HEK293T (cell line): ENCODE measurements at regions not wholly inside any gene's neighbourhood (a gene's known extent, or its start where the extent isn't known, plus 50 kb on each side); places are given as distances from the start of the nearest gene placed in this dataset.
A peak's percentile ranks its signal among the peaks of the same experiment; 100 is the strongest.

Experiments used
- CTCF ChIA-PET: fragments of 350-600 bp; formaldehyde crosslinking; extraction: SDS; loops from one replicate; lab custom pipeline; 2021; ENCODE audit warnings: antibody characterized with exemption, inconsistent platforms; lab: Yijun Ruan, JAX
- POLR2A ChIA-PET: fragments of 350-600 bp; formaldehyde crosslinking; extraction: SDS; loops from one replicate; lab custom pipeline; 2020; ENCODE audit warnings: antibody characterized with exemption, inconsistent platforms; lab: Yijun Ruan, JAX
- DNase-seq: peaks from one replicate; pipeline ENCODE4 v3.0.0; 2012; ENCODE audit warnings: mixed read lengths; ENCODE audit errors: extremely low spot score
- ARNT ChIP-seq: fragments of 450-650 bp; IDR thresholded peaks from 2 replicates; pipeline ENCODE4 v1.6.1; 2017; ENCODE audit warnings: mild to moderate bottlenecking
- BHLHE40 ChIP-seq: fragments of 450-650 bp; IDR thresholded peaks from 2 replicates; pipeline ENCODE4 v1.6.1; 2016; ENCODE audit warnings: mild to moderate bottlenecking, moderate library complexity, borderline replicate concordance
- CTBP1 ChIP-seq: fragments of 450-650 bp; IDR thresholded peaks from 2 replicates; pipeline ENCODE4 v1.6.1; 2016; ENCODE audit warnings: borderline replicate concordance
- ELF4 ChIP-seq: fragments of 450-650 bp; IDR thresholded peaks from 2 replicates; pipeline ENCODE4 v1.6.1; 2017; ENCODE audit warnings: antibody characterized with exemption
- FOXA1 ChIP-seq: fragments of 450-650 bp; IDR thresholded peaks from 2 replicates; pipeline ENCODE4 v1.6.1; 2016; ENCODE audit warnings: mild to moderate bottlenecking
- FOXK2 ChIP-seq: fragments of 450-650 bp; IDR thresholded peaks from 2 replicates; pipeline ENCODE4 v1.6.1; 2016; ENCODE audit warnings: mild to moderate bottlenecking
- FOXM1 ChIP-seq: fragments of 450-650 bp; IDR thresholded peaks from 2 replicates; pipeline ENCODE4 v1.6.1; 2017; ENCODE audit warnings: mild to moderate bottlenecking, borderline replicate concordance
- HDGF ChIP-seq: fragments of 450-650 bp; IDR thresholded peaks from 2 replicates; pipeline ENCODE4 v1.6.1; 2017; ENCODE audit warnings: antibody characterized with exemption, borderline replicate concordance
- L3MBTL2 ChIP-seq: fragments of 450-650 bp; conservative IDR thresholded peaks from 2 replicates; pipeline ENCODE4 v1.6.1; 2016; ENCODE audit warnings: mild to moderate bottlenecking
- LEF1 ChIP-seq: fragments of 450-650 bp; IDR thresholded peaks from 2 replicates; pipeline ENCODE4 v1.6.1; 2017; ENCODE audit warnings: mild to moderate bottlenecking, borderline replicate concordance
- NFRKB ChIP-seq: fragments of 450-650 bp; IDR thresholded peaks from 2 replicates; pipeline ENCODE4 v1.6.1; 2016; ENCODE audit warnings: mild to moderate bottlenecking, moderate library complexity
- SP1 ChIP-seq: fragments of 450-650 bp; IDR thresholded peaks from 2 replicates; pipeline ENCODE4 v1.6.1; 2017
- SUZ12 ChIP-seq: fragments of 450-650 bp; IDR thresholded peaks from 2 replicates; pipeline ENCODE4 v1.6.1; 2016; ENCODE audit warnings: mild to moderate bottlenecking
- TARDBP ChIP-seq: fragments of 450-650 bp; IDR thresholded peaks from 2 replicates; pipeline ENCODE4 v1.6.1; 2016
- ZNF384 ChIP-seq: fragments of 450-650 bp; IDR thresholded peaks from 2 replicates; pipeline ENCODE4 v1.6.1; 2016
- TF ChIP-seq, protein P1 (sequence below): fragments of 450-650 bp; IDR thresholded peaks from 2 replicates; pipeline ENCODE4 v1.6.1; 2016

GRCh38 chr9:129496473-129497004 lies 124.4 kb downstream of the C9orf50 start:
- TF ChIP-seq CTBP1 (peak; percentile 5; the same call in 1 of the 2 replicates), L3MBTL2 (peak; percentile 85), SUZ12 (no peak)
- ChIA-PET CTCF (no interaction called here), POLR2A (interaction anchor here (0.7 to 3.1 kb wide), 17 partner anchors 10 to 323 kb away, joined by 3 to 35 read pairs (median 4); partner anchors contain the start of gene IER5L)
- DNase-seq, result peak; percentile 70

GRCh38 chr9:129495620-129496472 lies 125.1 kb downstream of the C9orf50 start:
- ChIA-PET POLR2A (interaction anchor here (0.6 to 3.1 kb wide), 20 partner anchors 9 to 322 kb away, joined by 3 to 35 read pairs (median 3); partner anchors contain the start of gene IER5L), CTCF (no interaction called here)
- DNase-seq, result peak; percentile 92
- TF ChIP-seq LEF1 (no peak), ZNF384 (no peak), CTBP1 (peak; percentile 87), FOXK2 (no peak), SUZ12 (no peak), NFRKB (no peak), L3MBTL2 (no peak; the same call in 1 of the 2 replicates), SP1 (no peak), HDGF (no peak), FOXA1 (no peak), TARDBP (no peak), BHLHE40 (no peak)
- TF ChIP-seq, protein P1, sequence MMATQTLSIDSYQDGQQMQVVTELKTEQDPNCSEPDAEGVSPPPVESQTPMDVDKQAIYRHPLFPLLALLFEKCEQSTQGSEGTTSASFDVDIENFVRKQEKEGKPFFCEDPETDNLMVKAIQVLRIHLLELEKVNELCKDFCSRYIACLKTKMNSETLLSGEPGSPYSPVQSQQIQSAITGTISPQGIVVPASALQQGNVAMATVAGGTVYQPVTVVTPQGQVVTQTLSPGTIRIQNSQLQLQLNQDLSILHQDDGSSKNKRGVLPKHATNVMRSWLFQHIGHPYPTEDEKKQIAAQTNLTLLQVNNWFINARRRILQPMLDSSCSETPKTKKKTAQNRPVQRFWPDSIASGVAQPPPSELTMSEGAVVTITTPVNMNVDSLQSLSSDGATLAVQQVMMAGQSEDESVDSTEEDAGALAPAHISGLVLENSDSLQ, result peak; percentile 98

DNA sequence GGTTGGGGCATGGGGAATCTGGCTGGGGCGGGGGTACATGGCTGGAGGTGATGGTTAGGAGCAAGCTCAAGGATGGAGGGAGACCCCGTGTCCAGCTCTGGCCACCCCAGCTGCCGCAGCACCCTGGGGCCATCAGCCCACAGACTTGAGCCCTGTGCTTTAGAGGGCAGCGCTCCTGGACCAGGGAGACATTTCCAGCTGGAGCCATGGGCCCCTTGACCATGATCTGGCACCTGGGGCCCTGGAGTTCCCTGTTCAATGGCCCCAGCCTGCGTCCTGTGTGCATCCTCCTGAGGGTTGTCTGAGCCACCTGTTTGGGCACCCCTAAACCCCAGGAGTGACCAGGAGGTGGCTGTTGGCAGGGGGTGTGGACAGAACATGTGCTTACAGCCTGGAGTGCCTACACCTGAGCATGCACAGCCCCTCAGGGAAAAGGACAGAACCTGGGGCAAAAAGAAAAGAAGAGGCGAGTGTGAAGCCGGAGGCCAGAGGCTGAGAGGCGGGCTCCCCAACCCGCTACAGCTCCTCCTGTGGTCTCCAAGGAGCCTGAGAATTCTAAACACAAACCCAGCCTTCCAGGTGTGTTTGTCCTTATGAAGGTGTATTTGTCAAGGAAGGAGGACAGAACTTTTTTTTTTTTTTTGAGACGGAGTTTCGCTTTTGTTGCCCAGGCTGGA lies 126.7 kb downstream of the C9orf50 start:
- DNase-seq, result no peak
- ChIA-PET CTCF (interaction anchor here (0.7 kb wide), 1 partner anchor 23 kb away, joined by 3 read pairs; no protein-coding TSS in a partner anchor), POLR2A (interaction anchor here (0.7 to 3.1 kb wide), 5 partner anchors 10 to 316 kb away, joined by 3 to 35 read pairs (median 6); partner anchors contain the start of gene IER5L)
- TF ChIP-seq LEF1 (no peak), CTBP1 (no peak), ELF4 (no peak), FOXK2 (no peak), SP1 (no peak), SUZ12 (no peak), HDGF (no peak), FOXA1 (no peak), ZNF384 (no peak), TARDBP (no peak), BHLHE40 (no peak), L3MBTL2 (no peak), NFRKB (no peak), ARNT (no peak), FOXM1 (no peak)
- TF ChIP-seq, protein P1, result no peak

DNA sequence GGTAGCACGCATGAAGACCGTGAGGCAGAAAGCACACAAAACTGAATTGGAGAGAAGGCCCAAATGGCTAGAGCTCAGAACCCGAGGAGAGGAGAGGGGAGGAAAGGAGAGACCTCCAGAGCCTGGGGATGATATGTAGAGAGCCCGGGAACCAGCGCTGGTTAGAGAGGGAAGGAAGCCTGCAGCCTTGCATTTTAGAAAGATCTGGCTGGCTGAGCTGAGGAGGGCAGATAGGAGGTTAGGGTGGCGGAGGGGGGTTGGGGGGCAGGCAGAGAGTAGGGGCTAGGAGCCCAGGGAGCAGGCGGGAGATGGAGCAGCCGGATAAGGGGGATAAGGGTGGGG lies 127.2 kb downstream of the C9orf50 start:
- DNase-seq, result no peak
- POLR2A ChIA-PET, result interaction anchor here (0.7 to 1.5 kb wide), 3 partner anchors 10 to 76 kb away, joined by 3 to 6 read pairs (median 4); no protein-coding TSS in a partner anchor
- CTCF ChIA-PET, result interaction anchor here (0.6 kb wide), 1 partner anchor 311 kb away, joined by 3 read pairs; no protein-coding TSS in a partner anchor
- TF ChIP-seq FOXM1, result no peak
- TF ChIP-seq SUZ12, result no peak
- TF ChIP-seq TARDBP, result no peak
- TF ChIP-seq HDGF, result no peak
- TF ChIP-seq CTBP1, result no peak
- no peak for TF ChIP-seq ZNF384
- TF ChIP-seq L3MBTL2, result no peak
- no peak for TF ChIP-seq SP1
- TF ChIP-seq ELF4, result no peak
- no peak for TF ChIP-seq ARNT
- TF ChIP-seq, protein P1, result no peak
- TF ChIP-seq FOXK2, result no peak
- TF ChIP-seq FOXA1, result no peak
- no peak for TF ChIP-seq BHLHE40
- no peak for TF ChIP-seq NFRKB
- TF ChIP-seq LEF1, result no peak
